ENCODE measurements at regions not wholly inside any gene's neighbourhood (a gene's known extent, or its start where the extent isn't known, plus 50 kb on each side); places are given as distances from the start of the nearest gene placed in this dataset.

- DNase-seq = peak; percentile 25
These were observed 613.3 kb downstream of the TUSC7 start for GRCh38 chr3:117322866-117323265.

- no peak for DNase-seq
These were observed 637.3 kb downstream of the TUSC7 start for GRCh38 chr3:117346901-117347300.

GRCh38 chr3:117348884-117349283 is 639.3 kb downstream of the TUSC7 start:
- no peak for DNase-seq

DNA sequence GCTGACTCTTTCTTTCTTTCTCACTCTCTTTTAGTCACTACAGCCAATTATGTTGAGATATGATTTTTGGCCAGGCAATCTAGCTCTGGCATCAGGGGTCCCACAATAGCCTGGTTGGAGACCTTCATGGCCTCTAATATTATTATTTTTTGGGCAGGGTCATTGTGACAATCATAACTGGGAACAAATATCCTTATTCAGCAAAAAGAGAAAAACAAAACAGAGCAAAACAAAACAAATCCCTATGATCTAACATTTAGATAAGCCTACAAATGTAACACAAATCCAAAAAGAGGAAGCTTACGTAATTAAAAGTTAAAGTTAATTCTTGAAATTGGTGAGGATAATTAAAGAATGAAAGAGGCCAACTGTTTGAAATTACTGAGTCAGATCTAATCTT is 640.0 kb downstream of the TUSC7 start:
- no peak for DNase-seq

DNA sequence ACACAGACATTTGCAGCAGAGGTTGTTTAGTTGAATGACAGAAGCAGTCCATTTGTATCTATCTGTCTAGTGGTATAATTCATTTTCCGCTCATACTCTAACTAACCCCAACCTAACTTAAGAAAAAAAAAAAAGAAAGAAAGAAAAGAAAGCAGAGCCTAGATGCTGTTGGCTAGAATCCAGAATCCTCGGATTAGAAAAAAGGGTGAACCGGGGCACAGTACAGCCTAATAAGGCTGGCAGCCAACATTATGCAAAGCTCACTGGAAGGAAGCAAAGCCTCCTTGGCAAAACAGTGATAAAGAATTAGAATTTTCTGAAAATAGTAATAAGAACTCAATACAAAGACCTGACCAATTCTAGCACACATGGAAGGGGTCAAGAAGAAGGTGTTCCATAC is 640.8 kb downstream of the TUSC7 start:
- no peak for DNase-seq

DNA sequence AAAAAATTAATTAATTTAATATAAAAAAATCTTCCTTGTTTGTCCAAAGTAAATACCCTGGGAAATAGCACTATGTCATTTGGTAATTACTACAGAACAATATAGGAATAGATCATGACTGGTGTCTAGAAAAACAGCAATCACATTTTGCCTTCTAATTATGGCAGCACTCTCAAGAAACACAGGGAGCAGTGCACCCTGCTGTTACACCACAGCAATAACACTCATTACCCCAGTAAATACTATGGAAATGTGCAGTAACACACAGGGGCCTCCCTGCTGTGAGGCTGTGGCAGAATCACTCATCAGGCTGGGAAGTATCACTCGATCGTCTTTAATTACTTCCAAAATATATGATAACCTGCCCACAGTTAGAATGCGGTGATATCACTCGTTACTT is 646.0 kb downstream of the TUSC7 start:
- DNase-seq = peak; percentile 8

GRCh38 chr3:117356091-117356705 is 646.6 kb downstream of the TUSC7 start:
- DNase-seq = no peak

GRCh38 chr3:117358717-117359314 is 649.2 kb downstream of the TUSC7 start:
- no peak for DNase-seq

DNA sequence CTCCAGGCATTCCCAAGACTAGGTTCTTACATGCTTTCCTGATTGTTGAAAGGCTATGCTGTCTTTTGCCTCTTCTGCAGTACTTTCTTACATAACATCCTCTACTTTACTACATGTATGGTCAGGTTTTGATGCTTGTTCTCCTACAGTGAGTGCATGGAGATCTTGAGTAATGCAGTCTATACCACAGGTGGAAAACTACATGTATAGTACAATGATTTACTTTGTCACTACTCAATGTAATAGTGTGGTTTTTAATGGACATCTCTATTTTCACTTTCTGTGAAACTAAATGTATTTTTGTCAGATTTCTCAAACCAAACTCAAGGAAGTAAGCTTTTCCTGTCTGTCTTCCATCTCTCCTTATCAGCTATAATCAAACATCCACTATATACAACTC is 657.0 kb downstream of the TUSC7 start:
- DNase-seq = no peak

GRCh38 chr3:117367861-117368260 is 658.3 kb downstream of the TUSC7 start:
- DNase-seq = no peak

DNA sequence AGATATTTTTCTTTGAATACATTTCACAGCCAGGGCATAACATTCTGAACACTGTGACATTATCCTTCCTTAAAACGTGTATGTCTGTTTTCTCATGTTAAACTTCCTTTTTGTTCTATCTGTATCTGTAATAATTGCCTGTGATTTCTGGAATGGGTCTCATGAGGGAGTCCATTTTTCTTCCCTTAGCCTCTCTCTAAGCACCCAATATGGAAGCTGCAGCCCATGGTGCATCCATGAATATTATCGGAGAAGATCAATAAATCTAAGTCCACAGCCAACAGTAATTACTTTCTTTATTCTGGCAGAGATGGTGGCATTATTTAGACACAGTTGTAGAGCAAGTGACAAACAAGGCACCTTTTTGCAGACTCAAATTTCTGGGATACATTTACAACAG is 671.1 kb downstream of the TUSC7 start:
- no peak for DNase-seq

DNA sequence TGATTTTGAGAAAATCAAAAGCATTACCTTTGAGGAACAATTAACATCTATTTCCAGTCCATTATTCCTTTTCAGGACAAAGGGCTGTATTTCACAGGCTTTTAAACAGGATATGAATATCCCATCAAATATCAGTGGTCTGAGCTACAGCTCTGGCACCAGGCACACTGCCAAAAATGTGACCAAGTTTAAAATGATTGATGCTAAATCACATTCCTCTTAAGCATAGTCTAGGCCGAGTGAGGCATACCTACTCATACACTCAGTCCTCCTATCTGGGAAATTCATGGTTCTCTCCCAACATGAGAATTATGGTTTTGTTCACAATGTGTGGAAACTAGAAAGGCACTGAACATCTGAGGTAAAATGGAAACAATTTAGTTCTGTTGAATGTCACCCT is 683.5 kb downstream of the TUSC7 start:
- no peak for DNase-seq

DNA sequence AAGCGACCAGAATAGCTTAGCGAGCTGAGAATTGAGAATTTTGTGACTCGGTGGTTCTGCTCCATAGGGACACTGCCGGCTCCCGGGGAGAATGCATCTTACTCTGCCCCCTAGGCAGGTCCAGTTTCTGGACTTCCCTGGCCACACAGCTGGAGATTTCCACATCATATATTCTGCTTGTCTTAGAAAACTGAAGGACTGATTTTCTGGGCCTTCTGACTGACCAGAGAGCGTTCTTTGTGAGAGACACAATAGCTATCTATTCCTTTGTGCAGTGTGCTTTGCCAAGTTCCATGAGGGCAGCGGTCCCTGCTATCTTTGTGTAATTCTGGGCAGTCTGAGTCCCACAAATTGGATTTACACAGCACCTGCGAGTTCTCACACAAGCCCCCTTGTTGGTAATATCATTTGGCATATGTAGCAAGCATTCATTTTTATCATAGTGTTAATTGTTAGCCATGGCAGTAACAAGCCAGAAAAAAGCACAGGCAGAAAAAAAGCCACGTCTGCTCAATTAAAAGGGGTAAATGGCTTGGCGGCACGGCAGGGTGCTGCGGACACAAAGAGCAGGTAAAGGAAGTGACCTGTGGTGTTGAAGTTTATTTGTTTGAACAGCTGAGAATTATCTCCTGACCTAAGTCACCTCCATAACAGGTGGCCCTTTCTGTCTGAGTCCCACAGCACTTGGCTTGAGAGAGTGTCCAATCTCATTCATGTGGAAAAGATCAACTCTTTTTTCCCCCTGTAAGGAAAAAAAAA is 688.7 kb downstream of the TUSC7 start:
- DNase-seq = peak; percentile 17

DNA sequence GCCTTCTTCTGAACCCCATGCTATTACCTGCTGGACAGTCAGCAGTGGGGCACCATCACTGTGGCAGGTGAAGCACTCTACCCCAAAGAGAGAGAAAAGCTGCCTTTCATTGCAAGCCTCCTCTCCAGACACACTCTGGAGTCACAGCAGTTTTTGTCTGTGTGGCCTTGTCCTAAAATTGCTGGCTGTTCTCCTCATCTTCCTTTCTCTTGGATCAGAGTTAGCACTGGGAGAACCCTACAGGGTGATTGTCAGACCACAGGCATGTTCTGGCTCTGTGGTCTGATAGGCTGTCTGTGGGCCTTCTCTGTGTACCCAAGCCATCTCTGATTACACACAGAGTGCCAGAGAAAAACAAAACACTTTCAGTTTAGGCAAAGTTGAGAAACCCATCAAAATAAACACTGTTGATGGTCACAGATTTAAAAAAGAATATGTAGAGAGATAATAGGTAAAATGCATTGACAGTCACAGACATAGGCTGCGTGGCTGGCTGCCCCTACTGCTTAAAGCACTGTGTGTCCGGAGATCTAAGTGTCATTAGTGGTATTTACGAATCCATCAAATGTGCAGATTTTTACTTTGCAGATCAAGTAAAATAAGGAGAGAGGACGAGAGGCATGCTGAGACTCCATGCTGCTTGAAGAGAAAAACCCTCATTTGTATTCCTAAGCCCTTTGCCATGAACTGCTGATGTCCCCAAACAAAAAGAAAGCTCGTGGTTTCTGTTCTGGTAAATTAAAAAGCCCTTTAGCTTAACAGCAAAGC is 689.9 kb downstream of the TUSC7 start:
- DNase-seq = no peak

DNA sequence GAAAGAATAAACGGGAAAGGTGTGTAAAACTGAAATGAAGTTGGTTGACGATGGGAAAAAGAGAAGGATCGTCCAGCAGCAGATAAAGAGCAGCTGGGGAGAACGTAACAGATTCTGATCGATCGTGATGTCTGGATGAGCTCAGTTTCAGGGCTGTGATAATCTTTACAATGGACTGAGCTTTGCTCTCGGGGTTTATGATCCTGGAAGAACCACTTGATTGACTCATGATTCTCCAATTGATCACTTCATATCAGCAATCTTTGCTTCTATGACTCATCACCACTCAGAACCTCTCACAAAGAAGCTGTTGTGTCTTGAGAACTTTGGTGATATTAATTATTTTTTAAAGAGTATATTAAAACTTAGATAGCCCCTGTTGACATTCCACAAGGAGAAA is 690.7 kb downstream of the TUSC7 start:
- DNase-seq = no peak

DNA sequence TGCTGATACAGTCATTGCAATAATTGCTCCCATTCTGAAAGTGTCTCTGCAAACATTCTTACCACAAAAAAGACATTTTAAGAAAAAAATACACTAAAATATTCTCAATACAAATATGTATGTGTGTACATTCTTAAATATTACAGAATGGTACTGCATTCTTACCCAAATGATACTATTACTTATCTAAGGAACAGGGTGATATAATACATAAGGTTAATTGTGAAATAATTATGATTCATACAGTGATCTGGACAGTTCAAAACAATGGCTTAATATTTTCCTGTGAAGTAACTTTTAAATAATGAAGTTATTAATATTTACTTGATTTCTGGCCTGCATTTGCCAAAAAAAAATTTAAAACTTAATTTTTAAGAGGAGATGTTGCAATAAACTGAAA is 694.6 kb downstream of the TUSC7 start:
- DNase-seq = no peak

GRCh38 chr3:117404730-117405129 is 695.2 kb downstream of the TUSC7 start:
- DNase-seq = no peak

GRCh38 chr3:117405359-117405758 is 695.8 kb downstream of the TUSC7 start:
- no peak for DNase-seq

GRCh38 chr3:117407317-117407716 is 697.7 kb downstream of the TUSC7 start:
- DNase-seq = peak; percentile 37

DNA sequence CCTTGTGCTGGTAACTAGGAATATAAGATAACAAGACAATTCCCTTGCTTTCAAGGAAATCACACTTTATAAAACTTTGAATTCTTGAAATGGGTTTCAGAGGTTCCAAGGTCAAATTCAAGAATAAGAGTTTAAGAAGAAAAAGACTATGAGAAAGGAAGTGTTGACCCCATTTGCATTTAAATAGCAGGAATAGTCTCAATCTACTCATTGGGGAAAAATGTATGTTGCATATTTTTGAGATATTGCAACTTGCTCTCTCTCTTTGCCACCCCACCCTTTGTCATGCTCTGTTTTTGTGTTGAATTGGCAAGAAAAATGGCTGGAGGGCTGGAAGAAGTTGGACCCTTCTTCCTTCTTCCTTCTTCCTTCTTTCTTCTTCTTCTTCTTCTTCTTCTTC is 699.2 kb downstream of the TUSC7 start:
- no peak for DNase-seq

DNA sequence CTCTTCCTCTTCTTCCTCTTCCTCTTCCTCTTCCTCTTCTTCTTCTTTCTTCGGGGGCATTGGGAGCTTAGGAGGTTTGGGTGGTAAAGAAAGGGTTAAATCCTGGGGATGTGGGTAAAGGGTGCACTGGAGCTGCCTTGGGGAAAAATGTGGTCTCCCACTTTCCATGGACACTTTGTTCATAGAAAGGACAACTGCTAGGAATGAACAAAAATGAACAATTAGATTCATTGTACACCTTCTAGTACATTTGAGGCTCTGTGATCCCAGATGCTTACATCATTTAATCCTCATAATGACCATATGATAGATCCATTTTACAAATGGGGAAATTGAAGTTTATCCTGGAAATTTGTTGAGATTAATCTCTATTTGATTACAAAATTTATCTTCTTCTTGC is 699.7 kb downstream of the TUSC7 start:
- DNase-seq = no peak

DNA sequence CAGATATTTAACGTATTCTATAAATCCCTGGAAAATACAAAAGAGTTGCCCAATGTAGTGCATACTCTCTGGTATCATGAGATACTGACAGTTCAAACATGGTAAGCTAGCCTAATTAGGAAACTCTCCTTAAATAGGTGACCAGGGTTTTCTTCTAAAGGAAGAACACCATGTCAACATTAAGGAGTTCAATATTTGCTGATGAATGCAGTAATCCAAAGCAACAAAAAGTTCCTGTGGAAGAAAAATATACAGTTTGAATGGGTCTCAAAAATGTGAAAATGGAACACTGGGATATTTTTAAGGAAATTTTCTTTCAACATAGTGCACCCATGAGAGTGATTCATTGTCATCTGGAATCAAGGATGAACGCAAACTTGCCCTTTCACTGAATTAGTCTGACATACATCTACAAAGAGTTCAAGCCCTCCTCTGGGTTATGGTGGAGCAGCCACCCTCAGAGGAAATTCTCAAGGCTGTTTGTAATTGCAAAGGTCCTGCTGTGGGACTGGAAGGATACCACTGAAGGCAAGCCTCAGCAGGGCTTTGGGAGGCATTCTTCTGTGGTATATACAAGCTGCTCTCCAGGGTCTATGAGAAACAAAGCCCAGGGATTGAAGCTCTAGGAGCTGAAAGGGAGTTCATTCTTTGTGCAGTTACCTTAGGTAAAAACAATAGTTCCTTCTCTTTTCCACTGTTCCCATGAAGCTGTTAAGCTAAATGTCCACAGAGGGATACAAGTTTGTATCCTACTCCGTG is 700.3 kb downstream of the TUSC7 start:
- no peak for DNase-seq

DNA sequence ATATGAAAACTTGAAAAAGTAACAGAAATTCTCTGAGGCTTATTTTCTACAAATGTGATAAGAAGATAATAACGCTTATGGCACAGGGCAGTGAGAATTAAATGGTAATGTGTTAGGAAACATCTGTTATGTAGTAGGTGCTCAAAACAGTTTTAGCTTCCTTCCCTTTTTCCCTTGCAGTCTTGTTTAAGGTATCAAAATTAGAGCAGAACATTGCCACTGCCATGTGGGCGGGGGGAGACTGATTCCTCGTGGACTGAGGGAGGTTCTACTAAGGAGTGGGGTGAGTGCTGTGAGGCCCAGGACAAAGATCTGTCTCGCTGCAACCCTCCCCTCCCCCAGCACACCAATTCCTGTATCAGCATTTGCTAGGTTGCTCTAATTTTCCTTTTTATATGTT is 702.4 kb downstream of the TUSC7 start:
- no peak for DNase-seq
